HepG2 (cell line): ENCODE measurements at regions not wholly inside any gene's neighbourhood (a gene's known extent, or its start where the extent isn't known, plus 50 kb on each side); places are given as distances from the start of the nearest gene placed in this dataset.

ENCODE experiments used
- ATAC-seq: fragments of 200-7000 bp; cut with Tn5 transposase; 3 replicates; pipeline ENCODE4 v1.9.1; 2020; ENCODE audit warnings: mild to moderate bottlenecking, moderate library complexity
- BruUV-seq: library from RNA; stranded (reverse); fragments of 400-500 nt; replicated peaks from 2 replicates; lab custom pipeline; 2021; lab: Mats Ljungman, UMichigan
- CTCF ChIA-PET: fragments of 300-600 bp; formaldehyde crosslinking; extraction: SDS; loops from one replicate; lab custom pipeline; 2021; ENCODE audit warnings: low total read pairs, inconsistent platforms, low intra/inter-chr PET ratio; lab: Yijun Ruan, JAX
- POLR2A ChIA-PET: fragments of 350-600 bp; sonication (Branson Sonifier 250); formaldehyde crosslinking; loops from one replicate; lab custom pipeline; 2020; ENCODE audit warnings: antibody characterized with exemption, inconsistent platforms; lab: Yijun Ruan, JAX
- DNase-seq: peaks from one replicate; pipeline ENCODE4 v3.0.0-alpha.2; 2015; ENCODE audit warnings: low spot score
- FAIRE-seq: peaks from 3 replicates; lab custom pipeline; 2011; peaks lifted over from hg19 to GRCh38; lab: Jason Lieb, UNC
- H2AFZ ChIP-seq: one replicate; pipeline ENCODE4 v1.6.1; 2011; ENCODE audit warnings: low read length, inconsistent platforms
- H3K27ac ChIP-seq: fragments of 300-600 bp; 3 replicates; pipeline ENCODE4 v1.8.0; 2011; ENCODE audit warnings: mixed run types, mild to moderate bottlenecking, mixed read lengths, low read length, inconsistent platforms; ENCODE audit not compliant: insufficient read depth; ENCODE audit errors: extremely low read length
- H3K27me3 ChIP-seq, 2 experiments: fragments of 200-600 bp in 1 of 2; 2 replicates in 1 of 2; 3 replicates in 1 of 2; pipeline versions ENCODE4 v1.6.0 to v1.8.0; 2011; ENCODE audit warnings: low read length in 2 of 2, mild to moderate bottlenecking in 2 of 2, moderate library complexity in 2 of 2, inconsistent platforms in 1 of 2; ENCODE audit not compliant: insufficient read depth in 2 of 2, control insufficient read depth in 1 of 2
- H3K36me3 ChIP-seq, 2 experiments: fragments of 200-600 bp in 1 of 2; replicated peaks in 1 of 2; 2 replicates in 1 of 2; 3 replicates in 1 of 2; pipeline versions ENCODE4 v1.5.1 to v1.8.0; 2011; ENCODE audit warnings: low read length in 2 of 2, inconsistent platforms in 1 of 2; ENCODE audit not compliant: insufficient read depth in 2 of 2, control insufficient read depth in 1 of 2
- H3K4me1 ChIP-seq: 2 replicates; pipeline ENCODE4 v1.5.1; 2012; ENCODE audit warnings: low read length, inconsistent platforms; ENCODE audit not compliant: insufficient read depth
- H3K4me2 ChIP-seq: 2 replicates; pipeline ENCODE4 v1.6.0; 2011; ENCODE audit warnings: low read depth, low read length, inconsistent platforms
- H3K4me3 ChIP-seq, 3 experiments: fragments of 200-600 bp in 1 of 3; sonication (generic), shearing (Covaris generic) in 1 of 3; replicated peaks in 1 of 3; 2 replicates each; pipeline ENCODE4 v1.5.1; 2011 to 2016; ENCODE audit warnings: low read length in 3 of 3, inconsistent platforms in 2 of 3, low read depth in 2 of 3, mild to moderate bottlenecking in 2 of 3, control low read depth in 1 of 3, mixed read lengths in 1 of 3; ENCODE audit not compliant: insufficient read depth in 1 of 3
- H3K79me2 ChIP-seq: one replicate; pipeline ENCODE4 v1.6.1; 2011; ENCODE audit warnings: low read length, inconsistent platforms; ENCODE audit not compliant: insufficient read depth
- H3K9ac ChIP-seq: 2 replicates; pipeline ENCODE4 v1.6.0; 2011; ENCODE audit warnings: mild to moderate bottlenecking, low read depth, low read length, inconsistent platforms; ENCODE audit not compliant: insufficient read depth
- H3K9me3 ChIP-seq: 2 replicates; pipeline ENCODE4 v1.5.1; 2012; ENCODE audit warnings: mild to moderate bottlenecking, low read length
- H4K20me1 ChIP-seq: 2 replicates; pipeline ENCODE4 v1.6.0; 2011; ENCODE audit warnings: inconsistent platforms, mild to moderate bottlenecking, low read length, moderate library complexity; ENCODE audit not compliant: insufficient read depth
- CBX5 ChIP-seq: sonication (generic); formaldehyde crosslinking; IDR thresholded peaks from 2 replicates; pipeline ENCODE4 v1.4.0; 2020; ENCODE audit warnings: missing genetic modification reagents, borderline replicate concordance
- CC2D1A ChIP-seq: sonication (generic); formaldehyde crosslinking; IDR thresholded peaks from 2 replicates; pipeline ENCODE4 v1.8.1; 2023; ENCODE audit warnings: mild to moderate bottlenecking, missing genetic modification reagents
- MBNL3 ChIP-seq: fragments of 250-450 bp; sonication (Bioruptor Pico); conservative IDR thresholded peaks from 2 replicates; pipeline ENCODE4 v1.8.0; 2022; ENCODE audit warnings: mild to moderate bottlenecking, inconsistent platforms
- MEIS2 ChIP-seq: sonication (generic); formaldehyde crosslinking; IDR thresholded peaks from 2 replicates; pipeline ENCODE4 v1.9.0; 2021; ENCODE audit warnings: mild to moderate bottlenecking, missing genetic modification reagents
- RFXAP ChIP-seq: sonication (generic); formaldehyde crosslinking; IDR thresholded peaks from 2 replicates; pipeline ENCODE4 v1.4.0; 2020; ENCODE audit warnings: missing genetic modification reagents, borderline replicate concordance
- SNAPC5 ChIP-seq: sonication (generic); formaldehyde crosslinking; IDR thresholded peaks from 2 replicates; pipeline ENCODE4 v1.8.1; 2023; ENCODE audit warnings: mild to moderate bottlenecking, missing genetic modification reagents, borderline replicate concordance
- TBX3 ChIP-seq: fragments of 450-650 bp; IDR thresholded peaks from 2 replicates; pipeline ENCODE4 v1.6.1; 2017; ENCODE audit warnings: antibody characterized with exemption, mild to moderate bottlenecking, inconsistent platforms, borderline replicate concordance
- TOE1 ChIP-seq: sonication (generic); formaldehyde crosslinking; IDR thresholded peaks from 2 replicates; pipeline ENCODE4 v1.4.0; 2020; ENCODE audit warnings: mild to moderate bottlenecking, missing genetic modification reagents
- ZFP36 ChIP-seq: fragments of 150-350 bp; IDR thresholded peaks from 2 replicates; pipeline ENCODE4 v1.6.1; 2018; ENCODE audit warnings: borderline replicate concordance, low read length, low read depth; ENCODE audit not compliant: partially characterized antibody
- ZNF264 ChIP-seq: sonication (generic); formaldehyde crosslinking; IDR thresholded peaks from 2 replicates; pipeline ENCODE4 v1.4.0; 2020; ENCODE audit warnings: missing genetic modification reagents
- ZNF275 ChIP-seq: sonication (generic); formaldehyde crosslinking; IDR thresholded peaks from 2 replicates; pipeline ENCODE4 v1.8.0; 2022; ENCODE audit warnings: missing genetic modification reagents, mild to moderate bottlenecking, inconsistent platforms, borderline replicate concordance
- ZNF343 ChIP-seq: sonication (generic); formaldehyde crosslinking; IDR thresholded peaks from 2 replicates; pipeline ENCODE4 v1.4.0; 2020; ENCODE audit warnings: mild to moderate bottlenecking, missing genetic modification reagents
- ZNF850 ChIP-seq: sonication (generic); formaldehyde crosslinking; conservative IDR thresholded peaks from 2 replicates; pipeline ENCODE4 v1.9.0; 2021; ENCODE audit warnings: mild to moderate bottlenecking, missing genetic modification reagents
- ZSCAN5A ChIP-seq: sonication (generic); formaldehyde crosslinking; IDR thresholded peaks from 2 replicates; pipeline ENCODE4 v1.8.0; 2022; ENCODE audit warnings: mild to moderate bottlenecking, missing genetic modification reagents, borderline replicate concordance
- WGBS: methylation state at CpG from one replicate; pipeline ENCODE4 v1.1.6; 2017; ENCODE audit warnings: low lambda C conversion rate; 5-methylcytosine and 5-hydroxymethylcytosine counted together
- in situ Hi-C: cut with HindIII; loops from 2 replicates; pipeline ENCODE4 v1.10.0; 2017; ENCODE audit warnings: low pct_unique_long_range_greater_than_20kb; ENCODE audit not compliant: extremely low pct_ligation_motif_present
- intact Hi-C: fragments of 100-400 bp; cut with micrococcal nuclease; formaldehyde crosslinking; loops from one replicate; pipeline ENCODE4 v1.10.0; 2022; ENCODE audit not compliant: unreplicated experiment
- TF ChIP-seq, protein P1 (sequence below), 2 experiments: sonication (generic) in 1 of 2; formaldehyde crosslinking in 1 of 2; IDR thresholded peaks; 2 replicates each; pipeline versions ENCODE4 v1.4.0 to v1.6.1; 2018 to 2020; ENCODE audit warnings: missing genetic modification reagents in 2 of 2, borderline replicate concordance in 1 of 2, low read depth in 1 of 2, mild to moderate bottlenecking in 1 of 2, missing biosample characterization in 1 of 2

GRCh38 chr15:70491641-70492040 lies 271.7 kb downstream of the UACA start:
- H3K79me2 ChIP-seq: no peaks in the 10 kb centered on the region
- no peak for DNase-seq
- H3K36me3 ChIP-seq: no peaks in the 10 kb centered on the region
- H3K4me2 ChIP-seq: no peak overlapping the region
- peaks cover 15% of the 10 kb centered on the region for H3K4me1 ChIP-seq
- no peak for FAIRE-seq
- ChIA-PET POLR2A (no interaction called here), CTCF (no interaction called here)
- H3K27me3 ChIP-seq: peaks cover 0 to 27% of the 10 kb centered on the region in 2 experiments; a peak in 4 of 5 replicates
- intact Hi-C loops: no loop called here
- H3K9me3 ChIP-seq: no peaks in the 10 kb centered on the region
- H2AFZ ChIP-seq: no peak overlapping the region
- H3K4me3 ChIP-seq: no peak overlapping the region
- in situ Hi-C loops: no loop called here
- 98% methylated on average over 6 of the region's 6 CpGs for WGBS
- H4K20me1 ChIP-seq: no peaks in the 10 kb centered on the region
- no peak for ATAC-seq
- H3K27ac ChIP-seq: no peak overlapping the region
- H3K9ac ChIP-seq: no peak overlapping the region
- TF ChIP-seq RFXAP (CRISPR knock-in tag) (no peak), ZNF275 (no peak), MEIS2 (CRISPR knock-in tag) (no peak), ZNF343 (CRISPR knock-in tag) (no peak)
- no TSS peak for BruUV-seq

DNA sequence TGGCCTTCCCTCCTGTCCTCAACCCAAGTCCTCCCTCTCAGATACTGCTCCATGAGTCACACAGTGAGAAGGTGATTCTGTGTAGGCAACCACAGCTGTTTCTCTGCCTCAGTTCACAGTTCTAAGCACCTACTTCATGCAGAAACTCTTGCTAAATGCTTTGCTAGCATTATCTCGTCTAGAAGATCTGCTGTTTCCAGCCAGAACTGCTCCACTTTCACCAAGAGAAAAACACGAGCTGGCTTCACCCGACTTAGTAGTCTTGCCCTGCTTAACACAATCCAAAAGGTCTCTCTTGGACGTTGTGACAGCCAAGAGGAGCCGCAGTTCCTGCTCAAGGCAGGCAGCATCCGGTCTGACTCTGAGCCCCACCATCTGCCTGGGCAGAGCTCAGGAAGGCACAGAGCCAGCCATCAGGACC lies 272.1 kb downstream of the UACA start:
- BruUV-seq: no TSS peak
- no peak for FAIRE-seq
- ChIA-PET CTCF (no interaction called here), POLR2A (no interaction called here)
- H3K27me3 ChIP-seq: peaks cover 0 to 27% of the 10 kb centered on the region in 2 experiments; a peak in 4 of 5 replicates
- H3K79me2 ChIP-seq: no peaks in the 10 kb centered on the region
- no peak for DNase-seq
- H3K4me1 ChIP-seq: peaks cover 15% of the 10 kb centered on the region
- ATAC-seq: no peak
- H3K4me2 ChIP-seq: no peak overlapping the region
- no peak overlapping the region for H3K27ac ChIP-seq
- WGBS: 27% methylated on average over 5 of the region's 6 CpGs
- H3K4me3 ChIP-seq: no peak overlapping the region
- no peak overlapping the region for H3K9ac ChIP-seq
- intact Hi-C loops (no loop called here), in situ Hi-C loops (no loop called here)
- H3K36me3 ChIP-seq: no peaks in the 10 kb centered on the region
- H3K9me3 ChIP-seq: no peaks in the 10 kb centered on the region
- no peaks in the 10 kb centered on the region for H4K20me1 ChIP-seq
- H2AFZ ChIP-seq: no peak overlapping the region
- TF ChIP-seq, protein P1, sequence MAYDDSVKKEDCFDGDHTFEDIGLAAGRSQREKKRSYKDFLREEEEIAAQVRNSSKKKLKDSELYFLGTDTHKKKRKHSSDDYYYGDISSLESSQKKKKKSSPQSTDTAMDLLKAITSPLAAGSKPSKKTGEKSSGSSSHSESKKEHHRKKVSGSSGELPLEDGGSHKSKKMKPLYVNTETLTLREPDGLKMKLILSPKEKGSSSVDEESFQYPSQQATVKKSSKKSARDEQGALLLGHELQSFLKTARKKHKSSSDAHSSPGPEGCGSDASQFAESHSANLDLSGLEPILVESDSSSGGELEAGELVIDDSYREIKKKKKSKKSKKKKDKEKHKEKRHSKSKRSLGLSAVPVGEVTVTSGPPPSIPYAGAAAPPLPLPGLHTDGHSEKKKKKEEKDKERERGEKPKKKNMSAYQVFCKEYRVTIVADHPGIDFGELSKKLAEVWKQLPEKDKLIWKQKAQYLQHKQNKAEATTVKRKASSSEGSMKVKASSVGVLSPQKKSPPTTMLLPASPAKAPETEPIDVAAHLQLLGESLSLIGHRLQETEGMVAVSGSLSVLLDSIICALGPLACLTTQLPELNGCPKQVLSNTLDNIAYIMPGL (CRISPR knock-in tag; IDR thresholded peaks at IDR 0.05; ENCODE audit: borderline replicate concordance in 1 of 2, low read depth in 1 of 2): no peak
- TF ChIP-seq SNAPC5 (CRISPR knock-in tag) (no peak), TOE1 (CRISPR knock-in tag) (no peak), TBX3 (no peak), MBNL3 (CRISPR knock-in tag) (no peak), ZFP36 (no peak), ZNF264 (CRISPR knock-in tag) (no peak), ZNF850 (CRISPR knock-in tag) (no peak), CC2D1A (no peak), ZSCAN5A (no peak), CBX5 (CRISPR knock-in tag) (no peak)
